Upper lobe of right lung (tissue), 1 donor: ENCODE measurements at regions not wholly inside any gene's neighbourhood (a gene's known extent, or its start where the extent isn't known, plus 50 kb on each side); places are given as distances from the start of the nearest gene placed in this dataset.

Source experiments
- ATAC-seq: fragments of 200-7000 bp; cut with Tn5 transposase; one replicate; pipeline ENCODE4 v1.9.1; 2020; ENCODE audit warnings: mild to moderate bottlenecking, moderate library complexity
- DNase-seq: peaks from one replicate; pipeline ENCODE4 v3.0.0-alpha.2; 2020
- H3K27ac ChIP-seq: fragments of 200-600 bp; one replicate; pipeline ENCODE4 v1.8.0; 2022
- H3K27me3 ChIP-seq: fragments of 200-600 bp; one replicate; pipeline ENCODE4 v1.8.0; 2022; ENCODE audit warnings: mild to moderate bottlenecking
- H3K36me3 ChIP-seq: fragments of 200-600 bp; one replicate; pipeline ENCODE4 v1.8.0; 2022
- H3K4me1 ChIP-seq: fragments of 200-600 bp; one replicate; pipeline ENCODE4 v1.8.0; 2022
- H3K4me3 ChIP-seq: fragments of 200-600 bp; one replicate; pipeline ENCODE4 v1.8.0; 2022; ENCODE audit warnings: mild to moderate bottlenecking
- H3K9me3 ChIP-seq: fragments of 200-600 bp; one replicate; pipeline ENCODE4 v1.8.0; 2022
- CTCF ChIP-seq: fragments of 200-600 bp; IDR thresholded peaks from one replicate; pipeline ENCODE4 v1.8.0; 2022; ENCODE audit warnings: antibody characterized with exemption
- intact Hi-C: fragments of 100-400 bp; cut with DNase I; formaldehyde crosslinking; loops from one replicate; pipeline ENCODE4 v1.11.0; 2022
- donor health status: DM: no; HTN: yes; CAD: no; lungs with severe emphysema.

GRCh38 chr5:5025098-5025773 lies 114.9 kb upstream of the ADAMTS16 start:
- H3K9me3 ChIP-seq, result no peaks in the 10 kb centered on the region
- no peak for TF ChIP-seq CTCF
- intact Hi-C loops, result no loop called here

GRCh38 chr5:5025774-5026408 lies 114.2 kb upstream of the ADAMTS16 start:
- no peak for DNase-seq
- Histone ChIP-seq H3K9me3 (no peaks in the 10 kb centered on the region), H3K27ac (no peak overlapping the region), H3K4me3 (no peak overlapping the region), H3K36me3 (no peaks in the 10 kb centered on the region), H3K4me1 (no peaks in the 10 kb centered on the region), H3K27me3 (no peaks in the 10 kb centered on the region)
- no peak for ATAC-seq
- TF ChIP-seq CTCF, result no peak
- intact Hi-C loops, result no loop called here

More at GRCh38 chr5:5025098-5025773, 114.9 kb upstream of the ADAMTS16 start:
- Histone ChIP-seq H3K4me1 (no peaks in the 10 kb centered on the region), H3K4me3 (no peak overlapping the region), H3K27ac (no peak overlapping the region), H3K36me3 (no peaks in the 10 kb centered on the region), H3K27me3 (no peaks in the 10 kb centered on the region)
- ATAC-seq (no peak), DNase-seq (no peak)

- no peak for TF ChIP-seq CTCF
- Histone ChIP-seq H3K4me1 (no peaks in the 10 kb centered on the region), H3K9me3 (no peaks in the 10 kb centered on the region), H3K27ac (no peak overlapping the region), H3K27me3 (no peaks in the 10 kb centered on the region), H3K36me3 (no peaks in the 10 kb centered on the region), H3K4me3 (no peak overlapping the region)
- intact Hi-C loops, result no loop called here
- DNase-seq (no peak), ATAC-seq (no peak)
Measured at GRCh38 chr5:5026409-5026785, 113.7 kb upstream of the ADAMTS16 start.

- intact Hi-C loops, result no loop called here
Measured at GRCh38 chr5:5031665-5032064, 108.5 kb upstream of the ADAMTS16 start.

GRCh38 chr5:5037674-5038073 lies 102.5 kb upstream of the ADAMTS16 start:
- Histone ChIP-seq H3K4me3 (no peak overlapping the region), H3K27me3 (no peaks in the 10 kb centered on the region), H3K36me3 (no peaks in the 10 kb centered on the region), H3K27ac (no peak overlapping the region), H3K9me3 (no peaks in the 10 kb centered on the region), H3K4me1 (no peaks in the 10 kb centered on the region)
- ATAC-seq, result no peak
- no peak for TF ChIP-seq CTCF
- no peak for DNase-seq
- intact Hi-C loops, result no loop called here

More at GRCh38 chr5:5031665-5032064, 108.5 kb upstream of the ADAMTS16 start:
- Histone ChIP-seq H3K36me3 (no peaks in the 10 kb centered on the region), H3K27me3 (no peaks in the 10 kb centered on the region), H3K27ac (no peak overlapping the region), H3K9me3 (no peaks in the 10 kb centered on the region), H3K4me1 (no peaks in the 10 kb centered on the region), H3K4me3 (no peak overlapping the region)
- DNase-seq (no peak), ATAC-seq (no peak)
- no peak for TF ChIP-seq CTCF
